ENCODE measurements at regions not wholly inside any gene's neighbourhood (a gene's known extent, or its start where the extent isn't known, plus 50 kb on each side); places are given as distances from the start of the nearest gene placed in this dataset.

- TF ChIP-seq CTCF (IDR thresholded peaks at IDR 0.05) (no peak), EZH2phosphoT487 (IDR thresholded peaks at IDR 0.05) (no peak)
Measured at GRCh38 chr12:85621041-85621440, 215.2 kb downstream of the RASSF9 start.

All from neural progenitor cell (in vitro differentiated cells).